Endodermal cell (in vitro differentiated cells): ENCODE measurements at regions not wholly inside any gene's neighbourhood (a gene's known extent, or its start where the extent isn't known, plus 50 kb on each side); places are given as distances from the start of the nearest gene placed in this dataset.

Experiments used
- DNase-seq: peaks from one replicate; pipeline ENCODE4 v3.0.0-alpha.2; 2017
- H3K27ac ChIP-seq: 2 replicates; pipeline ENCODE4 v1.5.1; 2013; ENCODE audit warnings: mild to moderate bottlenecking, low read depth, low read length, moderate library complexity
- H3K27me3 ChIP-seq: 2 replicates; pipeline ENCODE4 v1.6.1; 2013; ENCODE audit warnings: mild to moderate bottlenecking, low read length, moderate library complexity; ENCODE audit not compliant: insufficient read depth, control insufficient read depth, poor library complexity, severe bottlenecking
- H3K36me3 ChIP-seq: 2 replicates; pipeline ENCODE4 v1.7.0; 2013; ENCODE audit warnings: mild to moderate bottlenecking, low read length, moderate library complexity; ENCODE audit not compliant: control insufficient read depth, insufficient read depth
- H3K4me1 ChIP-seq: one replicate; pipeline ENCODE4 v1.7.0; 2013; ENCODE audit warnings: low read length; ENCODE audit not compliant: control insufficient read depth, insufficient read depth
- H3K4me3 ChIP-seq: 2 replicates; pipeline ENCODE4 v1.5.1; 2013; ENCODE audit warnings: mild to moderate bottlenecking, low read length, moderate library complexity
- H3K9ac ChIP-seq: 2 replicates; pipeline ENCODE4 v1.6.1; 2013; ENCODE audit warnings: mild to moderate bottlenecking, low read length, moderate library complexity; ENCODE audit not compliant: poor library complexity, severe bottlenecking; ENCODE audit errors: extremely low read depth
- H3K9me3 ChIP-seq: 2 replicates; pipeline ENCODE4 v1.6.1; 2013; ENCODE audit warnings: mild to moderate bottlenecking, low read length, moderate library complexity; ENCODE audit not compliant: control insufficient read depth
- H3K27ac Mint-ChIP-seq: 2 replicates; pipeline ENCODE4 v1.8.0; 2020; ENCODE audit warnings: mixed read lengths
- H3K27me3 Mint-ChIP-seq: 2 replicates; pipeline ENCODE4 v1.8.0; 2021; ENCODE audit warnings: mild to moderate bottlenecking, mixed read lengths; ENCODE audit not compliant: insufficient read depth
- H3K36me3 Mint-ChIP-seq: 2 replicates; pipeline ENCODE4 v1.8.0; 2020; ENCODE audit warnings: low read depth, mixed read lengths
- H3K4me1 Mint-ChIP-seq: 2 replicates; pipeline ENCODE4 v1.8.0; 2020; ENCODE audit warnings: mixed read lengths
- H3K4me3 Mint-ChIP-seq: 2 replicates; pipeline ENCODE4 v1.8.0; 2020; ENCODE audit warnings: mild to moderate bottlenecking, moderate library complexity, mixed read lengths
- H3K9me3 Mint-ChIP-seq: 2 replicates; pipeline ENCODE4 v1.8.0; 2020; ENCODE audit warnings: mild to moderate bottlenecking, mixed read lengths
- WGBS, 2 experiments: methylation state at CpG; one replicate each; pipeline versions ENCODE4 v1.1.5 to v1.1.7; 2013; ENCODE audit warnings: missing lambda C conversion rate in 2 of 2, mixed read lengths in 1 of 2; ENCODE audit not compliant: insufficient coverage in 1 of 2, insufficient read length in 1 of 2; 5-methylcytosine and 5-hydroxymethylcytosine counted together
- TF ChIP-seq, protein P1 (sequence below): fragments of 200-600 bp; sonication (generic); conservative IDR thresholded peaks from 2 replicates; pipeline ENCODE4 v1.5.0; 2021; ENCODE audit warnings: antibody characterized with exemption, mild to moderate bottlenecking

DNA sequence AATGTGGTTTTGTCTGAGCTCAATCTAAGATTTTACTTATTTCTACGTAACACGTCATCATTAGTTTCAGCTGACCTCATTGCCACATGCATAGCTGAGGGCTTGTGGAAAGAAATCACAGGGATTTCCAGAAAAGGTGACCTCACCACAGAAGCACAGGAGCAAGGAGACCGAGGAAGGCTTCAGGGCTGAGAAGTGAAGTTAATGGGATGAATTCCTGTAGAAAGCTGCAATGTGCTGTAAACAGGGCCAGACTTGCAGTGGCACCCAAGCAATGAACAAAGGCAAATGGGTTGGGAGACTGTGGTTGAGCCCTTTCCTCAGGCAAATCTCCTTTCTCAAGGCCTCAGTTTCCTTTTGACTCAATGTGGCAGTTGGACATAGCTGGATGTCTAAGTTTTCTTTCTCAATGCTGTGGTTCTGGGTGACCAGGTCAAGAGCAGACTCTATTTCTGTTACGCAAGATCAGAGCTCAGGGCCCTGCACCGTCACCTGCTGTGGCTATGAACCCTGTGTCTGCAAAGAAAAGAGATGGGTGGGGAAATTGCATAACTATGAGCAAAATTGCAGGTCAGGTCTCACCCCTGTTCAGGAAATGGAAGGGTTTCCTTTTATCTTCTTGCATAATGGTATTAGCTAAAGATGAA is 252.2 kb upstream of the TBL1XR1 start:
- Histone ChIP-seq H3K4me3 (no peak overlapping the region), H3K4me1 (no peaks in the 10 kb centered on the region), H3K27ac (no peak overlapping the region), H3K9ac (no peak overlapping the region), H3K9me3 (no peaks in the 10 kb centered on the region), H3K27me3 (no peaks in the 10 kb centered on the region), H3K36me3 (no peaks in the 10 kb centered on the region)
- H3K27ac Mint-ChIP-seq = no peak overlapping the region
- 97 to 100% methylated on average over 5 of the region's 5 CpGs for WGBS, 2 experiments
- no peaks in the 10 kb centered on the region for H3K36me3 Mint-ChIP-seq
- TF ChIP-seq, protein P1, sequence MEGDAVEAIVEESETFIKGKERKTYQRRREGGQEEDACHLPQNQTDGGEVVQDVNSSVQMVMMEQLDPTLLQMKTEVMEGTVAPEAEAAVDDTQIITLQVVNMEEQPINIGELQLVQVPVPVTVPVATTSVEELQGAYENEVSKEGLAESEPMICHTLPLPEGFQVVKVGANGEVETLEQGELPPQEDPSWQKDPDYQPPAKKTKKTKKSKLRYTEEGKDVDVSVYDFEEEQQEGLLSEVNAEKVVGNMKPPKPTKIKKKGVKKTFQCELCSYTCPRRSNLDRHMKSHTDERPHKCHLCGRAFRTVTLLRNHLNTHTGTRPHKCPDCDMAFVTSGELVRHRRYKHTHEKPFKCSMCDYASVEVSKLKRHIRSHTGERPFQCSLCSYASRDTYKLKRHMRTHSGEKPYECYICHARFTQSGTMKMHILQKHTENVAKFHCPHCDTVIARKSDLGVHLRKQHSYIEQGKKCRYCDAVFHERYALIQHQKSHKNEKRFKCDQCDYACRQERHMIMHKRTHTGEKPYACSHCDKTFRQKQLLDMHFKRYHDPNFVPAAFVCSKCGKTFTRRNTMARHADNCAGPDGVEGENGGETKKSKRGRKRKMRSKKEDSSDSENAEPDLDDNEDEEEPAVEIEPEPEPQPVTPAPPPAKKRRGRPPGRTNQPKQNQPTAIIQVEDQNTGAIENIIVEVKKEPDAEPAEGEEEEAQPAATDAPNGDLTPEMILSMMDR = no peak
- DNase-seq = no peak
- no peaks in the 10 kb centered on the region for H3K4me1 Mint-ChIP-seq
- no peaks in the 10 kb centered on the region for H3K9me3 Mint-ChIP-seq
- no peak overlapping the region for H3K4me3 Mint-ChIP-seq
- no peaks in the 10 kb centered on the region for H3K27me3 Mint-ChIP-seq

DNA sequence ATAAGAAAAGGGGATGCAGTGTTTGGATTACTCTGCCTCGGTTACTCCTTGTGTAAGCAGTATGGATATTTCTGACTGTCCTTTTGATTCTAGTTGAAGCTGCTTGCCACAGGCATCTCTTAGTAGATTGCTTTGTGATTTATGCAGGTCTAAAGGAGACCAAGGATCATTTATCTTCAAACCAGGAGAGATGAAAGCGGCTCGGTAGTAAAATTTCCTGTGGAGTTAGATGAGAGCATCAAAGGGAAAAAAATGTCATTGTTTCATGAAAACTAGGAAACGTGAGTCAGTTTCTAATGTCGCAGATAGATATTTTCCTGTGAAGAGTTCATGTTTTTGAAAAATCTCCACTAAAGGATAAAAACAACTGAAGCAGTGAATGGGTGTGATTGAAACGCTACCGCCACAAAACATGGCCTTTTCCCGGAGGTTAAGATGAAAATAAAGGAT is 254.0 kb upstream of the TBL1XR1 start:
- Histone ChIP-seq H3K4me1 (no peaks in the 10 kb centered on the region), H3K9ac (no peak overlapping the region), H3K27ac (peak overlapping the region; percentile 93), H3K9me3 (no peaks in the 10 kb centered on the region), H3K27me3 (no peaks in the 10 kb centered on the region), H3K36me3 (no peaks in the 10 kb centered on the region), H3K4me3 (no peak overlapping the region)
- Mint-ChIP-seq H3K4me3 (no peak overlapping the region), H3K27ac (no peak overlapping the region), H3K4me1 (no peaks in the 10 kb centered on the region), H3K9me3 (no peaks in the 10 kb centered on the region), H3K27me3 (no peaks in the 10 kb centered on the region), H3K36me3 (no peaks in the 10 kb centered on the region)
- DNase-seq = no peak
- TF ChIP-seq, protein P1 = no peak
- 57 to 92% methylated on average over 6 to 8 of the region's 8 CpGs for WGBS, 2 experiments

DNA sequence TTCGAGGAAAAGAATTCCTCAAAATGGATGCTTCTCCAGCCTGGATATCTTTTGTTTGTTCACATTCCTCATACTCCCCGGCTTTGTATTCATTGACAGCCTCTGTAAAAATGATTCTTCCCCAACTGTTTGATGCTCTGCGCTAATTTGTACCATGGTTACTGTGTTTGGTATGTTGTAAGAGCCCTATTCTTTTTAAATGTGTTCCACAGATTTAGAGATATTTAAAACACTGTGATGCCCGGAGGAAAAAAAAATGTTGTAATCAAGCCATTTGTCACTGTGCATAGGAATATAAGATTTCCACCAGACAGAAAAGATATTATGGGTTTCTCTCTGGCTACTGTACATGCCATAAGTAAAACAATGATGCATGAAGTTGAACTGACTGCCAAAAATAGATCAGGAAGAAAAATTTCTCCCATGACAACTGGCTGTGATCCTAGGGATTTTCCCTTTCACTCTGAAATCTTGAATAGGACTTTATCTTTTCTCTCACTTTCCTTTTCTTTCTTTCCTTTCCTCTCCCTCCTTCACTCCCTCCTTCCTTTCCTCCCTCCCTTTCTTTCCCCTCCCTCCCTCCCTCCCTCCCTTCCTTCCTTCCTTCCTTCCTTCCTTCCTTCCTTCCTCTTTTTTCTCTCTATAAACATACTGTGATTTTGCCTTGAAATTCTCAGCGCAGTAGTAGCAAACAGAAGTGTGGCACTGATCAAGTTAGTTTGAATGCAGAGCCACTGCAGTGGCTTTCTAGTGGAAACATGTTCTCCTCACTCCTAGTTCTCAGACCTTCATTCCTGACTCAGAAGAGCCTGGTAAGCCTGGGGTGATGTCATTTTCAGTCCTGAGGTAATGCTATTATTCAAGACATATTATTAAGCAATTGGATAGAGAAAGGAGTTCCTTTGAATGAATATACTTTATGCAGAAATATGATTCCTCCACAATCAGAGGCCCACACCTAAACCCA is 254.9 kb upstream of the TBL1XR1 start:
- TF ChIP-seq, protein P1 = no peak
- Histone ChIP-seq H3K4me1 (no peaks in the 10 kb centered on the region), H3K9ac (no peak overlapping the region), H3K36me3 (no peaks in the 10 kb centered on the region), H3K27ac (peak overlapping the region; percentile 93), H3K4me3 (no peak overlapping the region), H3K9me3 (peaks cover 4% of the 10 kb centered on the region), H3K27me3 (no peaks in the 10 kb centered on the region)
- H3K27ac Mint-ChIP-seq = no peak overlapping the region
- no peaks in the 10 kb centered on the region for H3K36me3 Mint-ChIP-seq
- H3K4me1 Mint-ChIP-seq = no peaks in the 10 kb centered on the region
- H3K27me3 Mint-ChIP-seq = no peaks in the 10 kb centered on the region
- 86 to 88% methylated on average over 1 to 5 of the region's 5 CpGs for WGBS, 2 experiments
- DNase-seq = no peak
- H3K4me3 Mint-ChIP-seq = no peak overlapping the region
- no peaks in the 10 kb centered on the region for H3K9me3 Mint-ChIP-seq
